CD4-positive, alpha-beta T cell (primary cell): ENCODE measurements at regions not wholly inside any gene's neighbourhood (a gene's known extent, or its start where the extent isn't known, plus 50 kb on each side); places are given as distances from the start of the nearest gene placed in this dataset.

Experiments
- ATAC-seq: fragments of 200-7000 bp; cut with Tn5 transposase; one replicate; pipeline ENCODE4 v1.10.0; 2022; ENCODE audit warnings: mild to moderate bottlenecking; ENCODE audit not compliant: poor library complexity
- CTCF ChIA-PET: fragments of 350-600 bp; sonication (Branson Sonifier 250); formaldehyde crosslinking; loops from one replicate; lab custom pipeline; 2021; ENCODE audit warnings: antibody characterized with exemption, inconsistent platforms; lab: Charles Lee
- POLR2A ChIA-PET: fragments of 350-600 bp; sonication (Branson Sonifier 250); formaldehyde crosslinking; loops from one replicate; lab custom pipeline; 2021; ENCODE audit warnings: antibody characterized with exemption, inconsistent platforms; lab: Charles Lee
- DNase-seq, 14 experiments: peaks; one replicate each; pipeline ENCODE4 v3.0.0-alpha.2; 2013 to 2020; ENCODE audit warnings: mixed read lengths in 2 of 14
- H3K27ac ChIP-seq, 2 donors: one replicate each; pipeline versions ENCODE4 v1.5.1 to v1.7.0; 2013; ENCODE audit warnings: low read length in 2 of 2, low read depth in 1 of 2, mild to moderate bottlenecking in 1 of 2
- H3K27me3 ChIP-seq, 2 experiments: 1 replicate in 1 of 2; 2 replicates in 1 of 2; pipeline versions ENCODE4 v1.6.1 to v1.7.0; 2013; ENCODE audit warnings: low read length in 2 of 2, control low read depth in 1 of 2, mild to moderate bottlenecking in 1 of 2, moderate library complexity in 1 of 2; ENCODE audit not compliant: insufficient read depth in 2 of 2, control insufficient read depth in 1 of 2
- H3K36me3 ChIP-seq: one replicate; pipeline ENCODE4 v1.6.1; 2013; ENCODE audit warnings: low read length, control low read depth; ENCODE audit not compliant: insufficient read depth
- H3K4me1 ChIP-seq: one replicate; pipeline ENCODE4 v1.6.1; 2013; ENCODE audit warnings: low read length, control low read depth; ENCODE audit not compliant: insufficient read depth
- H3K4me3 ChIP-seq: one replicate; pipeline ENCODE4 v1.5.1; 2013; ENCODE audit warnings: mild to moderate bottlenecking, low read length, moderate library complexity
- H3K9me3 ChIP-seq, 2 experiments: 1 replicate in 1 of 2; 2 replicates in 1 of 2; pipeline versions ENCODE4 v1.6.1 to v1.7.0; 2013; ENCODE audit warnings: low read length in 2 of 2, mild to moderate bottlenecking in 2 of 2, control low read depth in 1 of 2, moderate library complexity in 1 of 2; ENCODE audit not compliant: control insufficient read depth in 1 of 2, insufficient read depth in 1 of 2
- H3K27ac Mint-ChIP-seq: one replicate; pipeline ENCODE4 v1.8.0; 2020; ENCODE audit warnings: mixed read lengths
- H3K27me3 Mint-ChIP-seq: one replicate; pipeline ENCODE4 v1.8.0; 2021; ENCODE audit warnings: mixed read lengths
- H3K36me3 Mint-ChIP-seq: one replicate; pipeline ENCODE4 v1.8.0; 2021; ENCODE audit warnings: low read depth, mixed read lengths
- H3K4me1 Mint-ChIP-seq: one replicate; pipeline ENCODE4 v1.8.0; 2021; ENCODE audit warnings: low read depth, mixed read lengths
- H3K4me3 Mint-ChIP-seq: one replicate; pipeline ENCODE4 v1.8.0; 2020; ENCODE audit warnings: mild to moderate bottlenecking, mixed read lengths
- H3K9me3 Mint-ChIP-seq: one replicate; pipeline ENCODE4 v1.8.0; 2020; ENCODE audit warnings: mixed read lengths
- intact Hi-C, 2 experiments: fragments of 100-400 bp; cut with DNase I in 1 of 2; cut with micrococcal nuclease in 1 of 2; formaldehyde crosslinking; loops; one replicate each; pipeline versions ENCODE4 v1.15.1 to v1.9.0; 2023 to 2025; cut with DNase I, micrococcal nuclease
- TF ChIP-seq, protein P1 (sequence below): fragments of 200-600 bp; IDR thresholded peaks from one replicate; pipeline ENCODE4 v1.8.0; 2022; ENCODE audit warnings: antibody characterized with exemption, mild to moderate bottlenecking

DNA sequence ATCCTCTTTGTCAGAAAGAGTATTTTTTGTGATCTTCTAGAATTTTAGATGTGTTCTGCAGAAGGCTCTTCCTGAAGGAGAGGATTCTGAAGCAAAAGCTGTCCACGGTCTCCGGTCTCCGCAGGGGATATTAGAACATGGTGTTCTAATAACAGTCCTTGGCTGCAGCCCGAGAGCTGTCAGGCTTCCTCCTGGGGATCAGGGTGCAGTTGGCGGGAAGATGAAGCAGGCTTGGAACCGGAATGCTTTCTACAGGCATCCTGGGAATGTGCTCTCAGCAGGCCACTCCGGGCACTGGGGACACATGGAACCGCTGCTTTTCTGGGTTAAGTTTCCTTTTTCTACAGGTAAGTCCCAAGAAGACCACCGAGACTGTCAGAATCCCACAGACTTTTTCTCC lies 118.6 kb upstream of the PARD3 start:
- POLR2A ChIA-PET, result no interaction called here
- H3K4me3 Mint-ChIP-seq, result no peak overlapping the region
- TF ChIP-seq, protein P1, sequence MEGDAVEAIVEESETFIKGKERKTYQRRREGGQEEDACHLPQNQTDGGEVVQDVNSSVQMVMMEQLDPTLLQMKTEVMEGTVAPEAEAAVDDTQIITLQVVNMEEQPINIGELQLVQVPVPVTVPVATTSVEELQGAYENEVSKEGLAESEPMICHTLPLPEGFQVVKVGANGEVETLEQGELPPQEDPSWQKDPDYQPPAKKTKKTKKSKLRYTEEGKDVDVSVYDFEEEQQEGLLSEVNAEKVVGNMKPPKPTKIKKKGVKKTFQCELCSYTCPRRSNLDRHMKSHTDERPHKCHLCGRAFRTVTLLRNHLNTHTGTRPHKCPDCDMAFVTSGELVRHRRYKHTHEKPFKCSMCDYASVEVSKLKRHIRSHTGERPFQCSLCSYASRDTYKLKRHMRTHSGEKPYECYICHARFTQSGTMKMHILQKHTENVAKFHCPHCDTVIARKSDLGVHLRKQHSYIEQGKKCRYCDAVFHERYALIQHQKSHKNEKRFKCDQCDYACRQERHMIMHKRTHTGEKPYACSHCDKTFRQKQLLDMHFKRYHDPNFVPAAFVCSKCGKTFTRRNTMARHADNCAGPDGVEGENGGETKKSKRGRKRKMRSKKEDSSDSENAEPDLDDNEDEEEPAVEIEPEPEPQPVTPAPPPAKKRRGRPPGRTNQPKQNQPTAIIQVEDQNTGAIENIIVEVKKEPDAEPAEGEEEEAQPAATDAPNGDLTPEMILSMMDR, result no peak
- H3K27ac Mint-ChIP-seq, result no peak overlapping the region
- Histone ChIP-seq H3K9me3 (no peaks in the 10 kb centered on the region), H3K4me1 (no peaks in the 10 kb centered on the region), H3K27me3 (no peaks in the 10 kb centered on the region), H3K4me3 (no peak overlapping the region), H3K36me3 (no peaks in the 10 kb centered on the region), H3K27ac (no peak overlapping the region)
- intact Hi-C loops, result no loop called here
- ATAC-seq (no peak), DNase-seq (no peak)
- H3K27me3 Mint-ChIP-seq, result no peaks in the 10 kb centered on the region
- CTCF ChIA-PET, result no interaction called here
- no peaks in the 10 kb centered on the region for H3K9me3 Mint-ChIP-seq
- no peaks in the 10 kb centered on the region for H3K4me1 Mint-ChIP-seq
- no peaks in the 10 kb centered on the region for H3K36me3 Mint-ChIP-seq

DNA sequence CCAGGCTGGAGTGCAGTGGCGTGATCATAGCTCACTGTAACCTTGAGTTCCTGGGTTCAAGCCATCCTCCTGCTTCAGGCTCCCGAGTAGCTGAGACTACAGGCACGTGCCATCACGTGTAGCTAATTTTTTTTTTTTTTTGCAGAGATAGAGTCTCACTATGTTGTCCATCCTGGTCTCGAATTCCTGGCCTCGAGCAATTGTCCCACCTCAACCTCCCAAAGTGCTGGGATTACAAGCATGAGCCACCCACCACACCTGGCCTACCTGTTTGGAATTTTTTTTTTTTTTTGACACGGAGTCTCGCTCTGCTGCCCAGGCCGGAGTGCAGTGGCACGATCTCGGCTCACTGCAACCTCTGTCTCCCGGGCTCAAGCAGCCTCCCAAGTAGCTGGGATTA lies 117.1 kb upstream of the PARD3 start:
- Mint-ChIP-seq H3K27me3 (no peaks in the 10 kb centered on the region), H3K4me1 (no peaks in the 10 kb centered on the region), H3K4me3 (no peak overlapping the region), H3K36me3 (no peaks in the 10 kb centered on the region), H3K27ac (no peak overlapping the region), H3K9me3 (no peaks in the 10 kb centered on the region)
- Histone ChIP-seq H3K36me3 (no peaks in the 10 kb centered on the region), H3K9me3 (no peaks in the 10 kb centered on the region), H3K27me3 (no peaks in the 10 kb centered on the region), H3K27ac (no peak overlapping the region), H3K4me1 (no peaks in the 10 kb centered on the region), H3K4me3 (no peak overlapping the region)
- POLR2A ChIA-PET, result no interaction called here
- DNase-seq (no peak), ATAC-seq (no peak)
- CTCF ChIA-PET, result no interaction called here
- intact Hi-C loops, result no loop called here
- TF ChIP-seq, protein P1, result no peak

DNA sequence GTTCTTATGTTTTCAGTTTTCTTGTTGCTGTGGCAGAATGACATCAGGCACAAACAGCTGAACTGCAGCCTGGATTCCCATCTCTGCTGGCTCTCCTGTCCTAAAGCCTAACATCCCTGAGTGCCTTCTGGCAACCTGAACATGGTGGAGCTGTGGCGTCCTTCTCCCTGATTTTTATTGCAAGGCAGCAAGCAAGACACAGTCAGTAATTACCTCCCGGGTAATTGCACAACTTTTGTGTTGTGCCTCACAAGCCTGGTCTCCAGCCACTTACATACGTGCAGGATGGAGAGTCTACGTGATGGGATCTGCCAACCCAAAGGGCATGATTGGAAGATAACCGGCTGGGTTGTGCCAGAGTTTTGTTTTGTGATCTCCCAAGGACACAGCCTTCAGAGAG lies 116.1 kb upstream of the PARD3 start:
- no peaks in the 10 kb centered on the region for H3K9me3 ChIP-seq
- no peak for ATAC-seq
- H3K27ac ChIP-seq, result no peak overlapping the region
- no peaks in the 10 kb centered on the region for H3K36me3 ChIP-seq
- H3K4me3 Mint-ChIP-seq, result no peak overlapping the region
- H3K4me1 Mint-ChIP-seq, result no peaks in the 10 kb centered on the region
- no peaks in the 10 kb centered on the region for H3K27me3 Mint-ChIP-seq
- intact Hi-C loops, result no loop called here
- H3K27me3 ChIP-seq, result no peaks in the 10 kb centered on the region
- no peaks in the 10 kb centered on the region for H3K36me3 Mint-ChIP-seq
- ChIA-PET CTCF (no interaction called here), POLR2A (no interaction called here)
- TF ChIP-seq, protein P1, result no peak
- no peak overlapping the region for H3K27ac Mint-ChIP-seq
- no peaks in the 10 kb centered on the region for H3K4me1 ChIP-seq
- no peaks in the 10 kb centered on the region for H3K9me3 Mint-ChIP-seq
- H3K4me3 ChIP-seq, result no peak overlapping the region
- DNase-seq, result no peak
